ENCODE measurements at regions not wholly inside any gene's neighbourhood (a gene's known extent, or its start where the extent isn't known, plus 50 kb on each side); places are given as distances from the start of the nearest gene placed in this dataset.

DNA sequence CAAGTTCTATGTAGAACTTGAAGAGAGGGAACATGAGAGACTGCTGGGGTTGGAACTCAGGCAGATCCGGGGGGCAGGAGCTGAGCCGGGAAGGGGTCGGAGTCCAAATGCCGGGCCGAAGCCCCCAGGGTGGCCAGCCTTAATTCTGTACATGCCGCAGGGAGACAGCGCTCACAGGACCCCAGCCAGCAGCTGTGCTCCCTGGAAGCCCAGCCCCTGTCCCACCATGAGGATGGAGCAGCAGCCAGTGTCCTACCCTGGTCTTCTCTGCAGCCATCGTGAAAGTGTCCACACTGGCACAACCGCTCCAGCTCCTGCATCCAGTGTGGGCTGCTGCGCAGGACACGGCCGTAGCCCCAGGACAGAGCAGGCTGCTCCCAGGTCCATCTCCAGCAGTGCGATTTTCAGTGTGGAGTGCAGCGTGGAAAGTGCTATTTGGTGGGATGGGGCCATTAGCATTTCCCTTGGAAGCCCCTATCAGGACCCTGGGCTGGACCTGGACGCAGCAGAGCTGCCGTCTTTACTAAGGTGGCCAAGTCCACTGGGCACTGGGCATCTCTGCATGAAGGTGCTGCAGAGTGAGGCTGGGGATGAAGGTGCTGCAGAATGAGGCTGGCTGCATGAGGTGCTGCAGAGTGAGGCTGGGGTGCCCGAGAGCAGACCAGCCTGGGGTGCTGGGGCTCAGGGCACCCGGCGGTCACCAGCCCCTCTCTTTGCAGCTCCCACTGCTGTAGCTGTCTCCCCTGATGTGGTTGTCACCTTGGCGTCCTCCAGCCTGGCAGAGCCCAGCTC, 737.4 kb downstream of the BRD1 start:
- DNase-seq (ENCODE audit: low read depth in 2 of 2, low spot score in 1 of 2) = no peak

DNA sequence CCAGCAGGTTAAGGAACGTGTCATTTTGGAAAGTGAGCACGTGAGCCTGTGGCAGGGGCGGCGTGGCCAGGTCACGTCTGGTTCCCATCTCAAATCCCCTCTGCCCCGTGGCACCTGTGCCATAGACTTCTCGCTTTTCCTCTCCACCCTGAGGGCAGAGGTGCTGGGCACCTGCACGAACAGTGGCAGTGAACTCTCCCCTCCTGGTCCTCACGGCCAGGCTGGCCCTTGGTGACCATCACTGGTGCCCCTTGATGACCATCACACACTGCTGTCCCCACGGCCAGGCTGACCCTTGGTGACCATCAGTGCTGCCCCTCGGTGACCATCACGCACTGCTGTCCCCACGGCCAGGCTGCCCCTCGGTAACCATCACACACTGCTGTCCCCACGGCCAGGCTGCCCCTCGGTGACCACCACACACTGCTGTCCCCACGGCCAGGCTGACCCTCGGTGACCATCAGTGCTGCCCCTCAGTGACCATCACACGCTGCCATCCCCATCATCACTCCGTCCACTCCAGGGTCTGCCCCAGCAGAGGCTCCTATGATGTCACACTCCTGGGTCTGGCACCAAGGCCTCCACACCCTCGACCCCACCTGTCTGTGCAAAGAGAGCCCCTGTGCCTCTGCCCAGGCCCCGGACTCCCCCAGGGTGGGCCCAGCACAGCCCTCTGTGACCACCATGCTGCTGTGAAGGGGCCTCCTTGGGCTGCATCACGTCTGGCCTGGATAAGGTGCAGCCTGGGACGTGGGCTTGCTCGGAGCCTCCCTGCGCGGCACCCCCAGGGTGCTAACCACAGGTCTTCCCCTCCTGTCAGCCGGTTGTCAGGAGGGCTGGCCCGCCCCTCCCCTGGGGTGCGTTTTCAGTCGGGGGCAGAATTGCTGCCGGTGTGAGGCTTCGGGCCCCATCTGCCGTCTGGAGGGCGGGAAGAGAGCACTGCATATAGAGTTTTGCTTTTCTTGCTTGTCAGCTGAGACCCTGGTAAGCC, 738.6 kb downstream of the BRD1 start:
- no peak for DNase-seq (ENCODE audit: low read depth in 2 of 2, low spot score in 1 of 2)

GRCh38 chr22:49087716-49088601, 739.7 kb downstream of the BRD1 start:
- no peak for DNase-seq (ENCODE audit: low read depth in 2 of 2, low spot score in 1 of 2)

GRCh38 chr22:49087198-49087597, 740.5 kb downstream of the BRD1 start:
- DNase-seq (ENCODE audit: low read depth in 2 of 2, low spot score in 1 of 2) = no peak

DNA sequence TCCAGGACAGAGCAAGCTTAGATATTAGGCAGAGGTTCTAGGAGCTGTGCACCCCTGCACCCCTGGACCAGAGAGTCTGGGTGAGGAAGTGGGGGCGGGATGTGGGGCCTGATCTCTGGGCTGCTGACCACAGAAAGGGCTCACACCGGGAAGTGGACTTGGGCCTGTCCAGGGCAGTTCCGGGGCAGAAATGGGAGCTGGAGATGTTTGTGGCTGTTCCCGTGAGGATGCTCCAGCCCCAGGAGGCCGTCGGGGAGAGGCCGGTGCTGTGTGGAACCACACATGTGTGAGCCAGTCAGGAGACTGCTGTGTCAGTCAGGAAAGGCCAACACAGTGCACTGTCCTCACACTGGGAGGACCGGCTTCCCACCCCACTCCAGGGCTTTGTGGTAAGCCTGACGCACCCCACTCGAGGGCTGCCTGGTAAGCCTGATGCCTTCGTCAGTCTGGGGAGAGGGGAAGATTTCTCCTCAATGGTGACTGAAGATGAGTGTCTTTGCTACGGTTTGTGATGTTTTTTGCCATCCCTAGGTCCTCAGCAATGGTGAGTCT, 741.0 kb downstream of the BRD1 start:
- no peak for DNase-seq (ENCODE audit: low read depth in 2 of 2, low spot score in 1 of 2)

DNA sequence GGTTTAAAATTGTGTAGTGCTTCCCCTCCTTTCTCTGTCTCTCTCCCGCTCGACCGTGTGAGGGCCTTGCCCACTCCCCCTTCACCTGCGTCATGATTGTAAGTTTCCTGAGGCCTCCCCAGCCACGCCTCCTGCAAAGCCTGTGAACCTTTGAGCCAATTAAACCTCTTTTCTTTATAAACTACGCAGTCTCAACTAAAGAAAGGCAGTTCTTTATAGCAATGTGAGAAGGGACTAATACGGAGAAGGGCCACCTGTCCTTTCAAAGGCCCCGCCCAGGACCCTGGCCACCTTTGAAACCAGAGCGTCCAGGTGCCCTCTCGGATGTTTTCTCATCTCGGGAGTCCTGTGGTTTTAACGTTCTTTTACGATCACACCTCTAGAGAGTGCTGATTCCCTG, 741.5 kb downstream of the BRD1 start:
- DNase-seq (ENCODE audit: low read depth in 2 of 2, low spot score in 1 of 2) = no peak

DNA sequence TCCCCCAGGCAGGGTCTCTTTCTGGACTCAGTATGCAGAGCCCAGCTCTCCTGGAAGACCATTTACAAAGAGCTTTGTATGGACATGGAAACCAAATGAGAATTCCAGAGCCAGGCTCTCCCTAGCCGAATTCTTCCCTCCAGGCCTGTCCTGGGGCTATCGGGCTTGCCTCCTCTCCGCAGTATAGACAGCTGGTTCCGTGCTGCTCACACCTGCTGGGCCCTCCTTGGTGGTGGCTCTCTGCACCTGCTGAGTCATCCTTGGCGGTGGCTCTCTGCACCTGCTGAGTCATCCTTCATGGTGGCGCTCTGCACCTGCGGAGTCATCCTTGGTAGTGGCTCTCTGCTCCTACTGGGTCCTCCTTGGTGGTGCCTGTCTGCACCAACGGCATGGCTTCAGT, 743.5 kb downstream of the BRD1 start:
- no peak for DNase-seq (ENCODE audit: low read depth in 2 of 2, low spot score in 1 of 2)

DNA sequence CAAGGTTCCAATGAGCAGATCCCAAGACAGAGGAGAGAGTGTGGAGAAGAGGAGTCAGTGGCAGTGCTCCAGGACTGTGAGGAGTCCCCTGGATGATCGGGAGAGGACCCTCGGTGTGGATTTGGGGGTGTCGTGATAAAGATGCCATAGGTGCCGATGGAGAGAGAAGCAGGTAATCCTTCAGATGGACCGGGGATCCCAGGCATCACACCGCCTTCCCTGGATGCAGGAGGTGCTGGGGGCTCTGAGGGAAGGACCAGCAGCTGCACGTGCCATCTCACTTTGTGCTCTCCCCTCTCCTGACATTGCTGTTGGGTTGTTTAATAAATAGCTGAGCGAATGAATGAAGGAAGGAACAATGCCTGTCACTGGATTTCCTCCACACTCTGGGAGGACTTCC, 744.1 kb downstream of the BRD1 start:
- DNase-seq (ENCODE audit: low read depth in 2 of 2, low spot score in 1 of 2) = no peak

DNA sequence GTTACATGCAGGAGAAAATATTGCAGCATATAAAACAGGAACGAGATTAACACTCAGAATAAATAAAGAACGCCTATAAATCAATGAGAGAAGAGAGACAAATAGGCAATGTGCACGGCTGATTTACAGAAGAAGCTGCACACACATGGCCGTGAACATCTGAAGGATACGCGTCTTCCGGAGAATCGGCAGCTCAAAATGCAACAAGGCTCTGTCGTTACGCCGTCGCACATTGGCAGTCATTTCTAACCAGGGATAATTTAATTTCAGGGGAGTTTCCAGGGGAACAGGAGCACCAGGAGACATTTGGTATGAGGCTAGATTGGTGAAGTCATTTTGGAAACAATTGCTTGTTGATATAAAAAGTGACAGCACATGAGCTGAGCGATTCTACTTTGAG, 745.2 kb downstream of the BRD1 start:
- DNase-seq (ENCODE audit: low read depth in 2 of 2, low spot score in 1 of 2) = no peak

GRCh38 chr22:49081926-49082325, 745.7 kb downstream of the BRD1 start:
- DNase-seq (ENCODE audit: low read depth in 2 of 2, low spot score in 1 of 2) = no peak

DNA sequence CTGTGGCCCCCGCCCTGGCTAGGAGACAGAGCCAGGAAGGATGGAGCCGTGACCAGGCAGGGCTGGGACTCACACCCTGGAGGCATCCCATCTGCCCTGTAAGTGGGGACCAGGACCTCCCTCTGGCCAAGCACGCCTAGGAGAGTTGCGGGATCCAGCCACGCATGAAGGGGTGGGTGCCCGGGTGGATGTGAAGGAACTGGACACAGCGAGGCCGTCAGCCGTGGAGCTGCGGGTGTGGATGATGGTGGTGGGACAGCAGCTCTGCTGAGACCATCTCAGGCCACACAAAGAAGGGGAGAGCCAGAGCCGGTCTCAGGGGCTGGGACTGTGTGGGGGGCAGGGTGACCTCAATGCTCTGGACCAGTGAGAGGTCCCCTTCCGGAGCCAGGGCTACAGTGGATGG, 746.4 kb downstream of the BRD1 start:
- no peak for DNase-seq (ENCODE audit: low read depth in 2 of 2, low spot score in 1 of 2)

DNA sequence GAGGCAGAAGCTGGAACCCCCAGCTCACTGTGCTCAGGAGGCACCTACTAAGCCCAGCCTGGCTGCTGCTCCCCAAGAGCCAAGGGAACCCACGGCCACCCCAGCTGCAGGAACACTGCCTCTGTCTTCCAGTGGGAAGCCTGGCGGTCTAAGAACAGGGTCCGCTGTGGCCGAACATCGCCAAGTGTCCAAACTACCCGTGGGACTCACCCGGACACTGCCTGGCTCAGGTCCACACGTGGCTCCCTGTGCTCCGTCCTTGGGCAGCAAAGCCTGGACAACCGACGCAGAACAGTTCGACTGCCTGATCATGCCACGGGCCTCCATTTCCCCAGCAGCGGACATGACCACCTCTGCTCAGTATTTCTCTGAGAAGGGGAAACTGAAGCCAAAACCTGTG, 747.0 kb downstream of the BRD1 start:
- DNase-seq (ENCODE audit: low read depth in 2 of 2, low spot score in 1 of 2) = no peak

DNA sequence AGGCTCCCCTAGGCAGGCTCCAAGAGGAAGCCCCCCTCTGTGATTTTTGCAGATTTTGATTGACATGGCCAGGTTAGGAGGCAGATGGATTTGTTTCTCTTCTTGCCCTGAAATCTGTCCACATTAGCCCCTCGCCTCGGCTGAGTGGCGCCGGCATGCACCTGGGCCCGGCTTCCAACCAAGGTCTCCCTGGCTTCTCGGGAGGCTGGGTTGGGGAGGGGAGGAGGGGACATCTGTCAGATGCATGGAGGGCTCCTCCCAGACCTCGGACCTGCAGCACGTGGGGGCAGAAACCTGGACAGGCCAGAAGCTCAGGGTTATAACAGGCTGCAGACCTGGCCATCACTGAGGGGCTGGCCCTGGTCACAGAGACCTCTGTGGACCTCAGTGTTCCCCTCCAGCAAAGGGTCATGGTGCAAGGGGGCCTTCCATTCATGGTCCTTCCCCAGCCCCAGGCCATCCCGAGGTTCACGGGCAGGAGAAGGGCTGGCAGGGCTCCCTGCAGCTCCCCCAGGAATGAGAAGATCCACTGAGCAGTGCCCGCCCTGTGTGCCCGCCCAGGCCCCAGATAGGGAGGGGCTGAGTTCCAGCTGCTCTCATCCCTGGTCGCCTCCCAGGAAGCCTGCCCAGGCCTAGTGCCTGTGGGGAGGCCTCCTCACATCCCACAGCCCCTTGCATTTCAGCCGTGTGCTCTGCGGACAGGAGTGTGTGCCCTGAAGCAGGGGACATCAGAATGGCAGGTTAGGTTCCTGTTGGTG, 747.8 kb downstream of the BRD1 start:
- no peak for DNase-seq (ENCODE audit: low read depth in 2 of 2, low spot score in 1 of 2)

DNA sequence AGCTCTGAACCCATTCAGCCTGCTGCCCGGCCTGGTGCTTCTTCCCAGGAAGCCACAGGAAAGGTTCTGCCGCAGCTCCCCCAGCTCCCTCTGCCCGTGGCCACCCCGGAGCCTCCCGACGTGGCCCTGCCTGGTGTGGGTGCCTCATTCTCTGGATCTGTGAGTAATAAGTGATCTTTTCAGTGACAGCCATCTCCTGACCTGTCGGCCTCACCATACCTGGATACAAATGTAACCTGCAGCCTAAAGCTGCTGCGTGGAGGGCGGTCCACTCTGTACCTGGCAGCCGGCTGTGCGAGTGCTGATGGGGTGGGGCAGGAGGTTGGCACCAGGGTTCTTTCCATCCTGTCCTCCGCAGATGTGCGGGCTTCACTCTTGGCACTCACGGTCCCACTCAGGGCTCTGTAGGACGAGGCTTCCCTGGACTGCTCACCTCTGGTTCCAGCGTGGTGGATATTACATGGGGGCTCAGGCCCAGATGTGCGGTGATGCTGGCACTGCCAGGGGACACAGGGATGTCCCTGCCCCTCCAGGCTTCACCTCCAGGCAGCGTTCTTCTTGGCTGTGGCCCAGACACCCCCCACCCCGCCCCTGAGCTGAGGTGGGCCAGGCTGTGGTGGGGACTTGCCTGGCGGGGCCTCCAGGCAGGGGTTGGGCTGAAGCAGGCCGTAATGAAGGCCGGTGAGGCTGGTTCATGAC, 748.5 kb downstream of the BRD1 start:
- no peak for DNase-seq (ENCODE audit: low read depth in 2 of 2, low spot score in 1 of 2)

- no peak for DNase-seq (ENCODE audit: low read depth in 2 of 2, low spot score in 1 of 2)
Observed at GRCh38 chr22:49078076-49078710, 749.5 kb downstream of the BRD1 start.

DNA sequence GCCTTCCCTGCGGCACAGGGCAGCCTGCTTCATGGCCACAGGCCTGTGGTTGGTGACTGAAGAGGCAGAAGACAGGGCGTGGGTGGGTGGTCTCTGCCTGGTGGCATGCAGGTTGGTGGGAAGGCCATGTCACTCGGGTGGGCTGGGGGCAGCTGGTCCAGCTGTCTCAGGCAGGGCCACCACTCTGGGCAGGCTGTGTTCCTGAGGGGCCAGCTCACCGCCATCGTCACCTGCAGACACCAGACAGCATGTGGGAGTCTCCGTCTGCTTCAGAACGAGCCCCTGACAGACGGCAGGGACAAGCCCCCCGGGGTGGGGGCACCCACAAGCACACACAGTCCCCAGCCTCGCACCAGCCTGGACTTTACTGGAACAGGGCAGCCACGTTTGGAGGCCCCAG, 750.1 kb downstream of the BRD1 start:
- no peak for DNase-seq (ENCODE audit: low read depth in 2 of 2, low spot score in 1 of 2)

DNA sequence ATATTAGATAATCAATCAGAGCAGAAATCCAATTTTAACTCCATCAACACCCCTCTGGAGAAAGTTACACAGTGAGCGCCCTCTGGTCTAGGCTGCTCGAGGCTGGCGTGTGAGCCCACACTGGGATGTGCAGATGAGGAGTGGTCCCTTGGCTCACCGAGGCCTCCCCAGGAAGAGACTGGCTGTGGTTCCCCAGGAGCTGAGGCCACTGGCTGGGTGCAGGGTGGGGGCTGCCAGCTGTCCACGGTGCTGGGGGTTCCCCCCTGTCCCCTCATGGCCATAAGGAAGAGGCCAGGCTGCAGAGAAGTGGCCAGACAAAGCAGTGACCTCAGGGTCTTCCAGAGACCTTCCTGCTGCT, 750.7 kb downstream of the BRD1 start:
- no peak for DNase-seq (ENCODE audit: low read depth in 2 of 2, low spot score in 1 of 2)

- DNase-seq (ENCODE audit: low read depth in 2 of 2, low spot score in 1 of 2) = no peak
Observed at GRCh38 chr22:49076300-49077035, 751.2 kb downstream of the BRD1 start.

DNA sequence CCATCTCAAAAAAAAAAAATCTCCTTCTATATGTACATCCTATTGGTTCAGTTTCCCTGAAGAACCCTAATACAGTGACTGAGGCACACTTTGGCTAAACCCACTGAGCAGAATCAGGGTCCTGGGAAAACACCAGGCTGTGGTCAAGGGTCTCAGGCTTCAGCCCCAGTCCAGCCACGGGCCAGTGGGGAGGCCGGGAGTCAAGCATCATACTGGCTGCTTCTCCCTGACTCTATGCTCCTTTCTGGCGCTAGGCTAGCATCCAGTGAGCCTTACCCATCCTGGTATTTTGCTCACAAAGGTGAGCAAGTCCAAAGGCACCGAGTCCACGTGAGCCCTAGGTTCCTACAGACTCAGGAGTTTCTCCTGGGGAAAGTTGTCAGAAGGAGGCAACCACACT, 752.5 kb downstream of the BRD1 start:
- DNase-seq (ENCODE audit: low read depth in 2 of 2, low spot score in 1 of 2) = no peak

Data from stimulated activated CD8-positive, alpha-beta memory T cell treated with anti-CD3 and anti-CD28 coated beads, Interleukin-4, amount 100 ng/mL, for 4 hours (primary cell).